Fibroblast of skin of right biceps (primary cell): ENCODE measurements at regions not wholly inside any gene's neighbourhood (a gene's known extent, or its start where the extent isn't known, plus 50 kb on each side); places are given as distances from the start of the nearest gene placed in this dataset.
A peak's percentile ranks its signal among the peaks of the same experiment; 100 is the strongest.
"Not testable (repeated sequence)": the region's sequence is repeated elsewhere in the genome, so short reads cannot be mapped to it uniquely, and the experiment has no call there.

ENCODE experiments used
- DNase-seq: peaks from one replicate; pipeline ENCODE4 v3.0.0-alpha.2; 2013

DNA sequence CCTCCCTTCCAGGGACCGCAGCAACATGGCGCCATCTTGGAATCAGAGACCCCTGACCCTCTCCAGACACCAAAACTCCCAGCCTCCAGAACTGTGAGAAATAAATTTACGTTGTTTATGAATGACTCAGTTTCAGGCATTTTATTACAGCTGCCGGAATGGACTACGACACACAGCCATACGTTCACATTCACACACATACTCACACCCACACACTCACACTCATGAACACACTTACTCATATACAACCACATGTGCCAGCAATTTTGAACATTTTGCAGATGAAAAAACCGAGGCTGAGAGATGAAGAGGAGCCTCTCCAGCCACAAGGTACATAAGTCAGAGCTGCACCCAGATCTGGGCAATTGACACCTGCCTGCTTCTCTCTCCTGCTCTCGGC is 151.0 kb upstream of the RAB4A start:
- DNase-seq: peak; percentile 36

- DNase-seq: no peak
Observed at GRCh38 chr1:229121845-229122436, 149.0 kb upstream of the RAB4A start.

GRCh38 chr1:229122606-229123005 is 148.3 kb upstream of the RAB4A start:
- no peak for DNase-seq

DNA sequence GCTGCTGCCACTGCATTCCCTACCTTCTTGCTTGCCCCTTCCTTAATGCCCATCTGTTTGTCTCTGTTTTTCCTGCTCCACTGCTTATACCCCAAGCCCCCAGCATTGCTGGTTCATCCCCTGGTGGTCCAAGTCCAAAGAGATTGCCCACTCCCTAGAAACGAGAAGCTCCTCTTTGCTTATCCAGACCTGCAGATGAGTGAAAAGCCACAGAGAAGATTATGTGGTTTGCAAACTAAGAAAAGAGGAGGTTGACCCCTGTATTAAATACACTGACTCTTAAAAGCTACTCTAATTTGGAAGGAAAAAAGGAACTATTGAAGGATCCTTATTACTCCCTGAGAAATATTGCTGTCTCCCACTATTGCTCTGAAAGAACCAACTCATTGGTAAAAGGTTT is 146.8 kb upstream of the RAB4A start:
- no peak for DNase-seq

DNA sequence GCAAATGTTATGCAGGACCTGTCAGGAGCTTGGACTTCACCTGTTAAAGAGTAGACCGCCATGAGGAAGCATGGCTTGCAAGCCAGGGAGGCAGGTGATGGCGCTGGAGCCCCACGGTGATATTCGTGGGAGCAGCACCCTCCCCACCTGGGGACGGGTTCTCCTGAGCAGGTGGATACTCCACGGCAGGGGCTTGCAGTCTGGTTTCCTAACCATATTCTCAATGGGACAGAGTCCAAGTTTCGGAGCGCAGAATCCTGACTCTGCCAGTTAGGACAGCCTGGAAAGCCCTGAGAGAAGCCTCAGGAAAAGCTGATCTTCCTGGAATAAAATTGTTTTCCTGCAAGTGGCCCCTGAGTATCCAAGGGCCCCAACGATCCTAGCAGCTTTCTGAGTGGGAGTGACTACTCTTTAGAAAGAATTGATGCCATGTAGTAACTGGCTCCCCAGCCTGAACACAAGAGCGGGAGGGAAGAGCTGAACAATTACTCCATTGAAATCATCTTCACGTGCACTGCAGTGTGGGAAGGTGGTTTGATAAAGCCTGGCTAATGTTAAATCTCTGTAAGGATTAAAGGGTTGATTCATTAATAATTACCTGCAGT is 146.3 kb upstream of the RAB4A start:
- DNase-seq: no peak

DNA sequence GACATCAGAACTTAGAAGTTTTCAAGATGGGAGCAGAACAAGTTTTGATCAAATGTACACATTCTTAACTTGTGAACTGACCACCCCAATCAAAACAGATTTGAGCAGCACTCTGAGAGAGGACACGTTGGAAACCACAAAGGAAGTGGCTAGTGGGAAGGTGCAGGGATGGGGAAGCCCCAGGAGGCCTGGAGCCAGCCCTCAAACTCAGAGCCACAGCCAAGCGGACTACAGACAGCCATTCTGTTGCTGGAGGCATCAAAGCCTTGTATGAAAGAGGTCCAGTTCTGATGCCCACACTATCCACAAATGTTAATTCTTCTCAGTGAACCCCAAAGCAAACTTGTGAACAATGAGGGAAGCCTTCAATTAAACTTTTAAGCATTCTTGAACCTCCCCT is 143.6 kb upstream of the RAB4A start:
- peak; percentile 41 for DNase-seq

DNA sequence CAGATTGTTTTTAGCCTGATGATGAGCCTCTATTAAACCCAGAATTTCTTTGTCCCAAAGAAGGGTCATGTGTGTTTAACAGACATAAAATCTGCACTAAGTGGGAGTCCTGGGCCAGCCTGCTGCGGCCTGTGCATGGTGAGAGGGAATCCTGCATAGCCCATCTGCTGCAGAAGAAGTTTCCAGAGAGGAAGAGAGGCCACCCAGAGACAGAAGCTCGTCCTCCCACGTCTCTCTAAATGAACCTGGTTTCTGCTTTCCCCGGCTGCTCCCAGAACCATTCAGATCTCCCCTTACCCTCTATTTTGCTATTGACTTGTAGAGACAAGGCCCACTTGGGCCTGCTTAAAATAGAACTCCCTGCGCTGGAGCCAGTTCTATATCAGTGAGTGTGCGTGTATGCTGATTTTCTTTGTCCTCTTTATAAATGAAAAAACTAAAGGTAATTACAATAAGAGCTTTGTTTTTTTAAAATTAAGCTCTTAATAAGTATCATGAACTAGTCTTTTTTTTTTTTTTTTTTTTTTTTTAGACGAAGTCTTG is 142.8 kb upstream of the RAB4A start:
- no peak for DNase-seq

- no peak for DNase-seq
Observed at GRCh38 chr1:229129301-229130027, 141.4 kb upstream of the RAB4A start.

DNA sequence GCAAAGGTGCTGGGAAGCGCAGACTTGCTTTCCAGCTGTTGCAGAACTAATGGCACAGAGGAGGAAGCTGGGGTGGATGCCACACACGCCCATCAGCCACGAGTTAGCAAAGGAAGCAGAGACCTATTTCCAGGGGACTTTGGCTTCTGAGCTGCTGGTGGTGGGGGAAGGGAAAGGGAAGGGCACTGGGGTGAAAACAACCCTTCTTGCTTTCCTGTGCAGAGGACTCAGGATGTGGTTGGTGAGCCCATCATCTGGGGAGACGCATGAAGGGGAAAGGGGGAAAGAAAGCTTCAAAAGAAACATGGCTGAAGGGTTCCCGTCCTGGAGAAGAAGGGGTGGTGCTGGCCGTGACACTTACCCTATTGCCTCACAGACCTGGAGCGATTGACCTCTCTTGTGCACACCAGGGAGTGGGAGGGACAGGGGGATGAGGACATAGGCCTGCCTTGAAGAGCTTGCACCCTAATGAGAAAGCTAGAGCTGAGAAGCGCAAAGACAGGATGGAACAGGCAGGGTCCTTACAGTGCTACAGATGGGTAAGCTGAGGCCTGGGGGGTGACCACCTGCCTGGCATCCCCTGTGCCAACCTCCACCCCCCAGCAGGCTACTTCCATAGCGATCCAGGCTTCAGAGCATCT is 140.8 kb upstream of the RAB4A start:
- no peak for DNase-seq

DNA sequence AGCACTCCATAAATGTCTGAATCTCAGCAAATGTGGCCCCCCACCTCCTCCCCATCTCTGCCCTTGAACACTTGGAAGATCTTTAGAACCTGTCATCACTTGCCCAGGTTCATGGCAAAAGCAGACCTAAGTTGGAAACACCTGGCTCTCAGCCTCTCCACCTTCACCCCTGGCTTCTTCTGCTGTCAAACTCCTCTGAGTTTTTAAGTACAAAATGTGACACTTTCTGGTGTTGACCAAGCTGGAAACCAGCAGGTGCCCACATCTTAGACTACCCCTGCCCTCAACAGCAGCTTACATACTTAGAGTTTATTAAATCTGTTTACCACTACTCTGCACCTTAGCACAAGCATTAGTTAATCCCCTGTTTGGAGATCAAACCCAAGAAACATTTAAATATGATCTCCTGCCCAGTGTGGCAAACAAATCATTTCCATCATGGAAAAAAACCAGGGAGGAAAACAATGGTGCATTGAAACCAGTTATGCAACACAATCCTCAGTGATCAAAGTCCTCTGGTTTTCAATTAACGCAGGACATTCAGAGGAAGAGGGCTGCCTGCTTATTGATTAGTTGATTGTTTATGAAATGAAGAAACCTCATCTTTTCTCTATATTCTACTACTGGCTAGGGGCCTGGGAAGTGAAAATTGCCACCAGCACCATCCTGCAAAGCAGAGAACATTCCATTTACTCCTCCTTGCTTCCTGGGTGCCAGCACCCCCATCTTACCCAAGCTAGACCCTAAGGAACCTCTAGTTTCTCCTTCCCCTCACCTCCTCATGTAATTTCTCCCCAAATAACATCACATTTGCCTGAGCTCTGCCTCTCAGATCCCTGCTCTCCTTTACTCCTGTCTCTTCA is 139.4 kb upstream of the RAB4A start:
- no peak for DNase-seq

DNA sequence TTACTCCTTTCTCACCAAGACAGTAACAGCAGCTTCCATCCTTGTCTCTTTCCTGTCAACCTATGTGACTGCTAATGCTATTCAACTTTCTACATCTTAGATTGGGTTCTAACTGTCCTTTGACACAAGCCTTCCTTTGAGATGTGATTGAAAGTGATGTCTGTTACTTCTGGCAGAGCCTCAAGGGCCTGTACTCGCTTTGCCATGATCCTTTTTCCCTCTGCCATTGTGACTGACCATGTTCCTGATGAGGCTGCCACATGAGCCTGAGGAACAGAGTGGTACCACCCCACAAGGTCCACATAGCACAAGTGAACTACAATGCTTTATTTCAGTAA is 138.8 kb upstream of the RAB4A start:
- no peak for DNase-seq

- no peak for DNase-seq
Observed at GRCh38 chr1:229132706-229133105, 138.2 kb upstream of the RAB4A start.

DNA sequence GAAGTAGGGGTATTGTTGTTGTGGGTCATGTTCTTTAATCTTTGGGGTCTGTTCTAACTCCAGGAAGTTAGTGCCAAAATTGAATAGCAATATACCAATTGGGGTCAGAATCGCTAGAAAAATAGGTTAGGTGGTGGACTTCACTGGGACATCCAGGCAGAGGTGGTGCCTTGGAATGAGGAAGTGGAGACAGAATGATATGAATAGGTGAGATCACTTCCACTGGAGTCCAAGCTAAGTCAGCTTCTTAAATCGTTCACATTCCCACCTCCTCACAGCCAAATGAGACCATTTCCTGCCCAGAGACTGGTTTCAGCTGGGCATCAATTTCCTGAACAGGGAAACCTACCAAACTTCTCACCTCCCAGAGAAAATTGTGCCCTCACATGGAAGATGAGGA is 137.8 kb upstream of the RAB4A start:
- DNase-seq: no peak

- DNase-seq: no peak
Observed at GRCh38 chr1:229133811-229134210, 137.1 kb upstream of the RAB4A start.

DNA sequence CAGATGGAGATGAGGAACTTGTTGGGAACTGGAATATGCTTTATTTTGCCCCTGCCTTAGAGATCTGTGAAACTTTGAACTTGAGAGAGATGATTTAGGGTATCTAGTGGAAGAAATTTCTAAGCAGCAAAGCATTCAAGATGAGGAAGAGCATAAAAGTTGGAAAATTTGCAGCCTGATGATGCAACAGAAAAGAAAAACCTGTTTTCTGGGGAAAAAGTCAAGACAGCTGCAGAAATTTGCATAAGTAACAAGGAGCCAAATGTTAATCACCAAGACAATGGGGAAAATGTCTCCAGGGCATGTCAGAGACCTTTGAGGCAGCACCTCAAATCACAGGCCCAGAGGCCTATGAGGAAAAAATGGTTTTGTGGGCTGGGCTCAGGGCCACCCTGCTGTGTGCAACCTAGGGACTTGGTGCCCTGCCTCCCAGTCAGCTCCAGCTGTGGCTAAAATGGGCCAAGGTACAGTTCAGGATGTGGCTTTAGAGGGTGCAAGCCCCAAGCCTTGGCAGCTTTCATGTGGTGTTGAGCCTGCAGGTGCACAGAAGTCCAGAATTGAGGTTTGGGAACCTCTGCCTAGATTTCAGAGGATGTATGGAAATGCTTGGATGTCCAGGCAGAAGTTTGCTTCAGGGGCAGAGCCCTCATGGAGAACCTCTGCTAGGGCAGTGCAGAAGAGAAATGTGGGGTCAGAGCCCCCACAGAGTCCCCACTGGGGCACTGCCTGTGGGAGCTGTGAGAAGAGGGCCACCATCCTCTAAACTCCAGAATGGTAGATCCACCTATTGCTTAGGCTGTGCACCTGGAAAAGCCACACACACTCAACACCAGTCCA is 136.3 kb upstream of the RAB4A start:
- not testable (repeated sequence) for DNase-seq

DNA sequence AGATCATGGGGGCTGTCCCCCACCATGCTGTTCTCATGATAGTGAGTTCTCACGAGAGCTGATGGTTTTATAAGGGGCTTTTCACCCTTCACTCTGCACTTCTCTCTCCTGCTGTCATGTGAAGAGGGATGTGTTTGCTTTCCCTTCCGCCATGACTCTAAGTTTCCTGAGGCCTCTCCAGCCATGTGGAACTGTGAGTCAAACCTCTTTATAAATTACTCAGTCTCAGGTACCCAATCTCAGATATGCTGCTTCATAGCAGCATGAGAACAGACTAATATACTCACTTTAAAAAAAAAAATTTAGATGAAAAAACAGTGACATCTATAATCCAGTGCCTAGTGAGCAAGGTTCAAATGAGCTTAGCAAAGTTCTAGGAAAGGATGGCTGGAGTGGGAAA is 135.1 kb upstream of the RAB4A start:
- no peak for DNase-seq

- no peak for DNase-seq
Observed at GRCh38 chr1:229136822-229137221, 134.1 kb upstream of the RAB4A start.

GRCh38 chr1:229137271-229137670 is 133.6 kb upstream of the RAB4A start:
- no peak for DNase-seq

GRCh38 chr1:229138058-229138457 is 132.9 kb upstream of the RAB4A start:
- no peak for DNase-seq

- no peak for DNase-seq
Observed at GRCh38 chr1:229139331-229140118, 131.4 kb upstream of the RAB4A start.

DNA sequence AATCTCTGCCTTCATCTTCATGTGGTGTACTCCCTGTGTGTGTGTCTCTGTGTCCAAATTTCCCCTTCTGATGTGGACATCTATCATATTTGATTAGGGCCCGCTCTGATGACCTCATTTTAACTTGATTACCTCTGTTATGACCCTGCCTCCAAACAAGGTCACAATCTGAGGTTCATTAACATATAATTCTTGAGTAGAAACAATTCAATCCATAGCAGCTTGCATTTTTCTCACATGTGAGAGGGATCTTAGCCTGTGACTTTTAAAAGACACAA is 130.9 kb upstream of the RAB4A start:
- no peak for DNase-seq
